Tibial nerve (tissue), 3 donors: ENCODE measurements at regions not wholly inside any gene's neighbourhood (a gene's known extent, or its start where the extent isn't known, plus 50 kb on each side); places are given as distances from the start of the nearest gene placed in this dataset.

Experiments used
- EP300 ChIP-seq, 2 donors: sonication (generic); formaldehyde crosslinking; IDR thresholded peaks; one replicate each; pipeline ENCODE4 v1.6.1; 2017; ENCODE audit warnings: antibody characterized with exemption in 2 of 2, mild to moderate bottlenecking in 1 of 2
- POLR2A ChIP-seq, 2 donors: fragments of 450-650 bp; IDR thresholded peaks; one replicate each; pipeline ENCODE4 v1.6.1; 2017; ENCODE audit warnings: antibody characterized with exemption in 2 of 2, mild to moderate bottlenecking in 2 of 2, moderate library complexity in 2 of 2

GRCh38 chr15:26160343-26160742 is 297.2 kb upstream of the ATP10A start:
- TF ChIP-seq EP300 (IDR thresholded peaks at IDR 0.05): no peak
- no peak for TF ChIP-seq POLR2A (IDR thresholded peaks at IDR 0.05)
